Endodermal cell (in vitro differentiated cells): ENCODE measurements at regions not wholly inside any gene's neighbourhood (a gene's known extent, or its start where the extent isn't known, plus 50 kb on each side); places are given as distances from the start of the nearest gene placed in this dataset.

ENCODE experiments used
- DNase-seq: peaks from one replicate; pipeline ENCODE4 v3.0.0-alpha.2; 2017
- H3K27ac ChIP-seq: 2 replicates; pipeline ENCODE4 v1.5.1; 2013; ENCODE audit warnings: mild to moderate bottlenecking, low read depth, low read length, moderate library complexity
- H3K27me3 ChIP-seq: 2 replicates; pipeline ENCODE4 v1.6.1; 2013; ENCODE audit warnings: mild to moderate bottlenecking, low read length, moderate library complexity; ENCODE audit not compliant: insufficient read depth, control insufficient read depth, poor library complexity, severe bottlenecking
- H3K36me3 ChIP-seq: 2 replicates; pipeline ENCODE4 v1.7.0; 2013; ENCODE audit warnings: mild to moderate bottlenecking, low read length, moderate library complexity; ENCODE audit not compliant: control insufficient read depth, insufficient read depth
- H3K4me1 ChIP-seq: one replicate; pipeline ENCODE4 v1.7.0; 2013; ENCODE audit warnings: low read length; ENCODE audit not compliant: control insufficient read depth, insufficient read depth
- H3K4me3 ChIP-seq: 2 replicates; pipeline ENCODE4 v1.5.1; 2013; ENCODE audit warnings: mild to moderate bottlenecking, low read length, moderate library complexity
- H3K9ac ChIP-seq: 2 replicates; pipeline ENCODE4 v1.6.1; 2013; ENCODE audit warnings: mild to moderate bottlenecking, low read length, moderate library complexity; ENCODE audit not compliant: poor library complexity, severe bottlenecking; ENCODE audit errors: extremely low read depth
- H3K9me3 ChIP-seq: 2 replicates; pipeline ENCODE4 v1.6.1; 2013; ENCODE audit warnings: mild to moderate bottlenecking, low read length, moderate library complexity; ENCODE audit not compliant: control insufficient read depth
- H3K27ac Mint-ChIP-seq: 2 replicates; pipeline ENCODE4 v1.8.0; 2020; ENCODE audit warnings: mixed read lengths
- H3K27me3 Mint-ChIP-seq: 2 replicates; pipeline ENCODE4 v1.8.0; 2021; ENCODE audit warnings: mild to moderate bottlenecking, mixed read lengths; ENCODE audit not compliant: insufficient read depth
- H3K36me3 Mint-ChIP-seq: 2 replicates; pipeline ENCODE4 v1.8.0; 2020; ENCODE audit warnings: low read depth, mixed read lengths
- H3K4me1 Mint-ChIP-seq: 2 replicates; pipeline ENCODE4 v1.8.0; 2020; ENCODE audit warnings: mixed read lengths
- H3K4me3 Mint-ChIP-seq: 2 replicates; pipeline ENCODE4 v1.8.0; 2020; ENCODE audit warnings: mild to moderate bottlenecking, moderate library complexity, mixed read lengths
- H3K9me3 Mint-ChIP-seq: 2 replicates; pipeline ENCODE4 v1.8.0; 2020; ENCODE audit warnings: mild to moderate bottlenecking, mixed read lengths
- CTCF ChIP-seq: fragments of 200-600 bp; sonication (generic); conservative IDR thresholded peaks from 2 replicates; pipeline ENCODE4 v1.5.0; 2021; ENCODE audit warnings: antibody characterized with exemption, mild to moderate bottlenecking
- WGBS, 2 experiments: methylation state at CpG; one replicate each; pipeline versions ENCODE4 v1.1.5 to v1.1.7; 2013; ENCODE audit warnings: missing lambda C conversion rate in 2 of 2, mixed read lengths in 1 of 2; ENCODE audit not compliant: insufficient coverage in 1 of 2, insufficient read length in 1 of 2; 5-methylcytosine and 5-hydroxymethylcytosine counted together

- WGBS, 2 experiments: 85% methylated on average over 2 of the region's 2 CpGs; no CpG with 5 or more reads in 1 of the 2 experiments
These were observed 1235.0 kb downstream of the XPNPEP1 start for GRCh38 chr10:108688314-108688713.

DNA sequence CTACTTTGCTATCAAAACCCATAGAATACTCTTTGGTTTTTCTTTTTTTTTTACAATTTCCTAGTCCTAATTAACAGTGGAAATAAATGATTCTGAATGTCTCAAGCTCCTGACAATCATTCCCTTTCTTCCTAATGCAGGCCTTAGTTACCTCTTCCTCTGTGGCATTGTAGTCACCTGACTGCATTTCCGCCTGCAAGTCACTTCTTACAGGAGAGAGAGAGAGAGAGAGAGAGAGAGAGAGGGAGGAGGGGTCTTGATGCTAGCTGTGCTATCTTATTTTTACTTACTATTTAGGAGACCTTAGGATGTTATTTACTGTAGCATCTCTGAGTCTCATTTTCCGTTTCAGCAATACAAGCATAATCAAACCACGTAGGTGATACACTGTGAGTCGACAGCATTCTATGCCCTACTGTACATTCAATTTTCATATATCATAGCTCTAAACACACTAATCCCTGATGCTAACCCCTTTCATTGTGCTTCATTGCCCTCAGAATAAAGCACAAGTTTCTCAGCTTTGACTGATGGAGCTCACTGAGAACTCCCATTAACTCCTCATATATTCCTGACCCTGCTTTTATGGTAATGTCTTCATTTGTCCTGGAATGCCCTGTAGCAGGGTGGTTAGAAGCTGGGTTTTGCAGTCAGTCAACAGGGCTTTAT, 1237.3 kb downstream of the XPNPEP1 start:
- Histone ChIP-seq H3K27me3 (no peaks in the 10 kb centered on the region), H3K4me3 (no peak overlapping the region), H3K4me1 (no peaks in the 10 kb centered on the region), H3K9me3 (peaks cover 28% of the 10 kb centered on the region), H3K9ac (no peak overlapping the region), H3K36me3 (no peaks in the 10 kb centered on the region), H3K27ac (no peak overlapping the region)
- no peak overlapping the region for H3K4me3 Mint-ChIP-seq
- no peaks in the 10 kb centered on the region for H3K36me3 Mint-ChIP-seq
- no peaks in the 10 kb centered on the region for H3K27me3 Mint-ChIP-seq
- H3K4me1 Mint-ChIP-seq: peaks cover 3% of the 10 kb centered on the region
- no peak for DNase-seq
- no peak overlapping the region for H3K27ac Mint-ChIP-seq
- 87% methylated on average over 3 to 4 of the region's 4 CpGs for WGBS, 2 experiments
- H3K9me3 Mint-ChIP-seq: no peaks in the 10 kb centered on the region
- no peak for TF ChIP-seq CTCF

More at GRCh38 chr10:108688314-108688713, 1235.0 kb downstream of the XPNPEP1 start:
- Mint-ChIP-seq H3K4me1 (peaks cover 3% of the 10 kb centered on the region), H3K9me3 (no peaks in the 10 kb centered on the region), H3K36me3 (no peaks in the 10 kb centered on the region), H3K27ac (no peak overlapping the region), H3K27me3 (no peaks in the 10 kb centered on the region), H3K4me3 (no peak overlapping the region)
- H3K9me3 ChIP-seq: peaks cover 23% of the 10 kb centered on the region
- no peak for TF ChIP-seq CTCF
- H3K36me3 ChIP-seq: no peaks in the 10 kb centered on the region
- H3K27me3 ChIP-seq: no peaks in the 10 kb centered on the region
- no peak for DNase-seq
- H3K9ac ChIP-seq: no peak overlapping the region
- H3K4me1 ChIP-seq: no peaks in the 10 kb centered on the region
- H3K27ac ChIP-seq: no peak overlapping the region
- no peak overlapping the region for H3K4me3 ChIP-seq

- peaks cover 2% of the 10 kb centered on the region for H3K27me3 Mint-ChIP-seq
- 60 to 65% methylated on average over 1 to 2 of the region's 2 CpGs for WGBS, 2 experiments
- Histone ChIP-seq H3K9ac (no peak overlapping the region), H3K4me1 (no peaks in the 10 kb centered on the region), H3K4me3 (no peak overlapping the region), H3K27me3 (no peaks in the 10 kb centered on the region), H3K27ac (no peak overlapping the region), H3K9me3 (peaks cover 25% of the 10 kb centered on the region), H3K36me3 (no peaks in the 10 kb centered on the region)
- H3K4me1 Mint-ChIP-seq: peaks cover 3% of the 10 kb centered on the region
- no peak for DNase-seq
- H3K27ac Mint-ChIP-seq: no peak overlapping the region
- no peaks in the 10 kb centered on the region for H3K9me3 Mint-ChIP-seq
- TF ChIP-seq CTCF: no peak
- no peak overlapping the region for H3K4me3 Mint-ChIP-seq
- H3K36me3 Mint-ChIP-seq: no peaks in the 10 kb centered on the region
These were observed 1238.9 kb downstream of the XPNPEP1 start for GRCh38 chr10:108684431-108684830.
